OCI-LY7 (cell line): ENCODE measurements at regions not wholly inside any gene's neighbourhood (a gene's known extent, or its start where the extent isn't known, plus 50 kb on each side); places are given as distances from the start of the nearest gene placed in this dataset.

ENCODE experiments used
- CTCF ChIP-seq: fragments of 200-600 bp; sonication (generic); conservative IDR thresholded peaks from 2 replicates; pipeline ENCODE4 v1.5.1; 2014; ENCODE audit warnings: mild to moderate bottlenecking, antibody characterized with exemption, low read length, moderate library complexity, mixed read lengths
- EZH2phosphoT487 ChIP-seq: fragments of 200-600 bp; sonication (generic); IDR thresholded peaks from 2 replicates; pipeline ENCODE4 v1.6.1; 2018; ENCODE audit warnings: low read depth, borderline replicate concordance, mild to moderate bottlenecking, mixed run types, antibody characterized with exemption, low read length, moderate library complexity, mixed read lengths

GRCh38 chr3:150063237-150063636, 92.5 kb upstream of the PFN2 start:
- TF ChIP-seq EZH2phosphoT487 (no peak), CTCF (no peak)
